A673 (cell line): ENCODE measurements at regions not wholly inside any gene's neighbourhood (a gene's known extent, or its start where the extent isn't known, plus 50 kb on each side); places are given as distances from the start of the nearest gene placed in this dataset.

ENCODE experiments used
- EZH2 ChIP-seq: fragments of 200-600 bp; sonication (generic); IDR thresholded peaks from 2 replicates; pipeline ENCODE4 v1.6.1; 2017; ENCODE audit warnings: borderline replicate concordance, low read depth, mild to moderate bottlenecking, mixed read lengths, antibody characterized with exemption, low read length; ENCODE audit not compliant: poor library complexity, severe bottlenecking
- TF ChIP-seq, protein P1 (sequence below): fragments of 300-800, 200-600 bp; sonication (generic); conservative IDR thresholded peaks from 2 replicates; pipeline ENCODE4 v1.5.1; 2017; ENCODE audit warnings: low read depth, mild to moderate bottlenecking, antibody characterized with exemption, low read length, moderate library complexity, mixed read lengths

DNA sequence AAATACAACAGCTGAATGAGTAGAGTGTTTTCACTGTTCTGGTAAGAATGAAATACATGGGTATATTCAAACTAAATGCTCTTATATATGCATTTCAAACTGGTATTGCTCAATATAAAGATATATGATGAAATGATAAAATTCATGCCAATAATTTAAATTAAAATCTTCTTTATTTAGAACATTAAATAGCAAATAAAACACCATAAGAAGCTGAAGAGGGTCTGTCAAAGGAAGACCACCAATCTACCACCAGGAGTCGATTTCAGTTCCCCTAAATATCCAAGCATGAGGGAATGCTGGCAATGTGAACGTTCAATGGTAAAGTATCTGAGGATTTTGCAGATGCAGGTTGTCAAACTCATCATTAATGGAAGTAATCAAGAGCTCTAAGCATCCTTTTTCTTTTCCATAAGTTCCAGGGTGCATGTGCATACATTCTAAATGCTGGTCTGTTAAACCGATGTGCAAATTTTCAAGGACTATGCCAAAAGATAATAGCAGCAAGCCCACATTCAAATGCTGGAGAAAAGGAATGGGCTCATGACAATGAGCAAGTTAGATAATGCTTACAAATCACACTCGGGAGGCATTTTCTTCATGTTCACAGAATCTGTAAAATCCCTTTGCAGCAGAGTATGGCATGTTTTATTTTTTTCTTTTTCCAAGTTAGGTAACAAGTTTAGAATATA lies 118.8 kb upstream of the MTAP start:
- TF ChIP-seq, protein P1, sequence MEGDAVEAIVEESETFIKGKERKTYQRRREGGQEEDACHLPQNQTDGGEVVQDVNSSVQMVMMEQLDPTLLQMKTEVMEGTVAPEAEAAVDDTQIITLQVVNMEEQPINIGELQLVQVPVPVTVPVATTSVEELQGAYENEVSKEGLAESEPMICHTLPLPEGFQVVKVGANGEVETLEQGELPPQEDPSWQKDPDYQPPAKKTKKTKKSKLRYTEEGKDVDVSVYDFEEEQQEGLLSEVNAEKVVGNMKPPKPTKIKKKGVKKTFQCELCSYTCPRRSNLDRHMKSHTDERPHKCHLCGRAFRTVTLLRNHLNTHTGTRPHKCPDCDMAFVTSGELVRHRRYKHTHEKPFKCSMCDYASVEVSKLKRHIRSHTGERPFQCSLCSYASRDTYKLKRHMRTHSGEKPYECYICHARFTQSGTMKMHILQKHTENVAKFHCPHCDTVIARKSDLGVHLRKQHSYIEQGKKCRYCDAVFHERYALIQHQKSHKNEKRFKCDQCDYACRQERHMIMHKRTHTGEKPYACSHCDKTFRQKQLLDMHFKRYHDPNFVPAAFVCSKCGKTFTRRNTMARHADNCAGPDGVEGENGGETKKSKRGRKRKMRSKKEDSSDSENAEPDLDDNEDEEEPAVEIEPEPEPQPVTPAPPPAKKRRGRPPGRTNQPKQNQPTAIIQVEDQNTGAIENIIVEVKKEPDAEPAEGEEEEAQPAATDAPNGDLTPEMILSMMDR = no peak
- TF ChIP-seq EZH2 = no peak
